ENCODE measurements at regions not wholly inside any gene's neighbourhood (a gene's known extent, or its start where the extent isn't known, plus 50 kb on each side); places are given as distances from the start of the nearest gene placed in this dataset.

GRCh38 chr15:99440551-99441443, 125.0 kb upstream of the MEF2A start:
- intact Hi-C loops (cut with DNase I): no loop called here
- TF ChIP-seq CTCF (IDR thresholded peaks at IDR 0.05): no peak
- no peak for TF ChIP-seq POLR2A (IDR thresholded peaks at IDR 0.05)
- no peak for TF ChIP-seq EP300 (IDR thresholded peaks at IDR 0.05)
- H3K4me3 ChIP-seq: no peak overlapping the region
- no peak overlapping the region for H3K27ac ChIP-seq
- no peaks in the 10 kb centered on the region for H3K27me3 ChIP-seq
- H3K9me3 ChIP-seq: no peaks in the 10 kb centered on the region
- peaks cover 10% of the 10 kb centered on the region for H3K4me1 ChIP-seq (ENCODE audit: insufficient read depth)
- 79 to 83% (median 82%) methylated on average over 20 of the region's 20 CpGs for WGBS, 3 donors
- no peaks in the 10 kb centered on the region for H3K36me3 ChIP-seq
- DNase-seq: peak in 4 of 5 donors; percentile 9 to 30 (median 20)

- no peak for DNase-seq
- Histone ChIP-seq H3K27ac (no peak overlapping the region), H3K27me3 (no peaks in the 10 kb centered on the region), H3K4me1 (ENCODE audit: insufficient read depth) (peaks cover 10% of the 10 kb centered on the region), H3K36me3 (no peaks in the 10 kb centered on the region), H3K9me3 (no peaks in the 10 kb centered on the region), H3K4me3 (no peak overlapping the region)
- WGBS, 3 donors: 84 to 93% (median 87%) methylated on average over 6 of the region's 6 CpGs
- TF ChIP-seq CTCF (IDR thresholded peaks at IDR 0.05): no peak
- TF ChIP-seq EP300 (IDR thresholded peaks at IDR 0.05): no peak
- no peak for TF ChIP-seq POLR2A (IDR thresholded peaks at IDR 0.05)
- intact Hi-C loops (cut with DNase I): no loop called here
Measured at GRCh38 chr15:99441444-99441800, 124.4 kb upstream of the MEF2A start.

- WGBS, 3 donors: 72 to 89% (median 84%) methylated on average over 3 of the region's 3 CpGs
- Histone ChIP-seq H3K36me3 (no peaks in the 10 kb centered on the region), H3K9me3 (no peaks in the 10 kb centered on the region), H3K27ac (no peak overlapping the region), H3K4me3 (no peak overlapping the region), H3K27me3 (no peaks in the 10 kb centered on the region), H3K4me1 (ENCODE audit: insufficient read depth) (peaks cover 10% of the 10 kb centered on the region)
- DNase-seq: no peak
- intact Hi-C loops (cut with DNase I): no loop called here
- TF ChIP-seq POLR2A (IDR thresholded peaks at IDR 0.05) (no peak), CTCF (IDR thresholded peaks at IDR 0.05) (no peak), EP300 (IDR thresholded peaks at IDR 0.05) (no peak)
Measured at GRCh38 chr15:99441871-99442251, 123.9 kb upstream of the MEF2A start.

- WGBS, 3 donors: 30 to 41% (median 39%) methylated on average over 14 of the region's 14 CpGs
- TF ChIP-seq POLR2A (IDR thresholded peaks at IDR 0.05) (no peak), EP300 (IDR thresholded peaks at IDR 0.05) (no peak)
- Histone ChIP-seq H3K4me3 (no peak overlapping the region), H3K9me3 (no peaks in the 10 kb centered on the region), H3K27ac (no peak overlapping the region), H3K4me1 (ENCODE audit: insufficient read depth) (peaks cover 10% of the 10 kb centered on the region), H3K27me3 (no peaks in the 10 kb centered on the region), H3K36me3 (no peaks in the 10 kb centered on the region)
- intact Hi-C loops (cut with DNase I): no loop called here
- DNase-seq: peak; percentile 43 to 51 (median 47)
Measured at GRCh38 chr15:99442252-99442897, 123.4 kb upstream of the MEF2A start.

Data from ovary (tissue), 7 donors.